DOHH2 (cell line): ENCODE measurements at regions not wholly inside any gene's neighbourhood (a gene's known extent, or its start where the extent isn't known, plus 50 kb on each side); places are given as distances from the start of the nearest gene placed in this dataset.
"Not testable (repeated sequence)": the region's sequence is repeated elsewhere in the genome, so short reads cannot be mapped to it uniquely, and the experiment has no call there.

Source experiments
- H3F3A ChIP-seq: fragments of 200-600 bp; sonication (generic), shearing (Covaris generic); 2 replicates; pipeline ENCODE4 v1.6.0; 2016; ENCODE audit warnings: antibody characterized with exemption, mild to moderate bottlenecking; ENCODE audit not compliant: control insufficient read depth, insufficient read depth
- H3K27ac ChIP-seq: fragments of 200-600 bp; sonication (generic); 2 replicates; pipeline ENCODE4 v1.5.1; 2014; ENCODE audit warnings: low read depth, mild to moderate bottlenecking, low read length, moderate library complexity
- H3K27me3 ChIP-seq: fragments of 200-600 bp; sonication (generic); 2 replicates; pipeline ENCODE4 v1.6.1; 2014; ENCODE audit warnings: mild to moderate bottlenecking, low read length, mixed read lengths; ENCODE audit not compliant: control insufficient read depth
- H3K36me3 ChIP-seq: fragments of 200-600 bp; sonication (generic); 2 replicates; pipeline ENCODE4 v1.6.1; 2014; ENCODE audit warnings: mild to moderate bottlenecking, low read length, moderate library complexity, mixed read lengths; ENCODE audit not compliant: control insufficient read depth
- H3K4me1 ChIP-seq: fragments of 200-600 bp; sonication (generic); 2 replicates; pipeline ENCODE4 v1.6.1; 2014; ENCODE audit warnings: mild to moderate bottlenecking, low read length, mixed read lengths; ENCODE audit not compliant: control insufficient read depth
- H3K4me2 ChIP-seq: fragments of 200-600 bp; sonication (generic); 2 replicates; pipeline ENCODE4 v1.6.0; 2014; ENCODE audit warnings: mild to moderate bottlenecking, low read length, moderate library complexity
- H3K4me3 ChIP-seq: fragments of 200-600 bp; sonication (generic); 2 replicates; pipeline ENCODE4 v1.5.1; 2014; ENCODE audit warnings: mild to moderate bottlenecking, low read length, mixed read lengths
- H3K79me2 ChIP-seq: fragments of 200-600 bp; sonication (generic); 2 replicates; pipeline ENCODE4 v1.6.1; 2014; ENCODE audit warnings: mild to moderate bottlenecking, low read length, mixed read lengths; ENCODE audit not compliant: control insufficient read depth
- H3K9me2 ChIP-seq: fragments of 200-600 bp; sonication (generic); replicated peaks from 2 replicates; pipeline ENCODE4 v1.6.1; 2014; ENCODE audit warnings: mild to moderate bottlenecking, low read length, mixed read lengths; ENCODE audit not compliant: control insufficient read depth
- H3K9me3 ChIP-seq: fragments of 200-600 bp; sonication (generic); 2 replicates; pipeline ENCODE4 v1.6.1; 2014; ENCODE audit warnings: antibody characterized with exemption, low read length, mixed read lengths; ENCODE audit not compliant: control insufficient read depth, insufficient read depth
- H4K20me1 ChIP-seq: fragments of 200-600 bp; sonication (generic); 2 replicates; pipeline ENCODE4 v1.6.0; 2014; ENCODE audit warnings: low read depth, mild to moderate bottlenecking, antibody characterized with exemption, low read length, moderate library complexity; ENCODE audit not compliant: control insufficient read depth, insufficient read depth
- EZH2phosphoT487 ChIP-seq: fragments of 200-600 bp; sonication (generic); IDR thresholded peaks from 2 replicates; pipeline ENCODE4 v1.6.1; 2017; ENCODE audit warnings: borderline replicate concordance, mild to moderate bottlenecking, antibody characterized with exemption, low read length, moderate library complexity, mixed read lengths
- TF ChIP-seq, protein P1 (sequence below): fragments of 200-600 bp; sonication (generic); IDR thresholded peaks from one replicate; pipeline ENCODE4 v1.5.1; 2014; ENCODE audit warnings: antibody characterized with exemption, mild to moderate bottlenecking, low read depth, low read length; ENCODE audit not compliant: poor library complexity, severe bottlenecking

DNA sequence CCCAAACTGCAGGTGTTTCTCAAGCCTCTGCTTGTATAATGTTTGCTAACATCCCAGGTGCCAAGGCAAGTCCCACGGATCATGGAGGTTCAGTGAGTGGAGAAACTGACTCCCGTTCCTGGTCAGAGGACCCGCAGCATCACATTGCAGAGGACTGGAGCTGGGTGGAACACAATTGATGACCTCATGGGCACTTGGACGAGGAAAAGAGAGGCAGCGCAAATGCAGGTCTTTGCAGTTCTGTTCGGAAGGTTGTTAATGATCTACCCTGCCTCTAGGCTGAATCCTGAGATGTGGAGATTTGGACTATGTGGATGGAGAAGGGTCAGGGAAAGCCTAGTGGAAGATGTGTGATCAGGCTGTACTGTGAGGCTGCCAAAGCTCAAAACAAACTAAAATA, 192.9 kb downstream of the DUSP10 start:
- Histone ChIP-seq H3K27me3 (no peaks in the 10 kb centered on the region), H3K4me1 (no peaks in the 10 kb centered on the region), H3K4me3 (no peak overlapping the region), H3K4me2 (no peak overlapping the region), H3K27ac (no peak overlapping the region), H4K20me1 (no peaks in the 10 kb centered on the region), H3K9me3 (no peaks in the 10 kb centered on the region), H3F3A (no peaks in the 10 kb centered on the region), H3K36me3 (no peaks in the 10 kb centered on the region), H3K9me2 (no peaks in the 10 kb centered on the region), H3K79me2 (no peaks in the 10 kb centered on the region)
- TF ChIP-seq EZH2phosphoT487, result no peak
- TF ChIP-seq, protein P1, sequence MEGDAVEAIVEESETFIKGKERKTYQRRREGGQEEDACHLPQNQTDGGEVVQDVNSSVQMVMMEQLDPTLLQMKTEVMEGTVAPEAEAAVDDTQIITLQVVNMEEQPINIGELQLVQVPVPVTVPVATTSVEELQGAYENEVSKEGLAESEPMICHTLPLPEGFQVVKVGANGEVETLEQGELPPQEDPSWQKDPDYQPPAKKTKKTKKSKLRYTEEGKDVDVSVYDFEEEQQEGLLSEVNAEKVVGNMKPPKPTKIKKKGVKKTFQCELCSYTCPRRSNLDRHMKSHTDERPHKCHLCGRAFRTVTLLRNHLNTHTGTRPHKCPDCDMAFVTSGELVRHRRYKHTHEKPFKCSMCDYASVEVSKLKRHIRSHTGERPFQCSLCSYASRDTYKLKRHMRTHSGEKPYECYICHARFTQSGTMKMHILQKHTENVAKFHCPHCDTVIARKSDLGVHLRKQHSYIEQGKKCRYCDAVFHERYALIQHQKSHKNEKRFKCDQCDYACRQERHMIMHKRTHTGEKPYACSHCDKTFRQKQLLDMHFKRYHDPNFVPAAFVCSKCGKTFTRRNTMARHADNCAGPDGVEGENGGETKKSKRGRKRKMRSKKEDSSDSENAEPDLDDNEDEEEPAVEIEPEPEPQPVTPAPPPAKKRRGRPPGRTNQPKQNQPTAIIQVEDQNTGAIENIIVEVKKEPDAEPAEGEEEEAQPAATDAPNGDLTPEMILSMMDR, result no peak

DNA sequence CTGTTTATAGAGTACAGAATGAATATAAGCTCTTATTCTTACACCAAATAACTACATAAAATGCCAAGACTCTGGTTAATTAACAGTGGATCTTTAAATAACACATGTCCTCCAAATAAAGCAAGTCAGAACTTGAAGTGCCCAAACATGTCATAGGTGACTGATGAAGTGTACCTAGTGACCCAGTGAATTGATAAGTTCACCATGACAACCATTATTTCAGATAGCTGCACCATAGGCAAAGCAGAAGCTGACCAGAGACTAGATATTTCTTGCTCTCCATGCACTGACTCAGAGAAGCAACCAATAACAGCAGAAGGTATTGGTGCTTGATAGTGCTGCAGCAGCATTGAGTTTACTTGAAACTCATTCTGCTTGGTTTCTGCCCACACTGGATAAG, 192.1 kb downstream of the DUSP10 start:
- Histone ChIP-seq H3K4me3 (no peak overlapping the region), H3F3A (no peaks in the 10 kb centered on the region), H3K36me3 (no peaks in the 10 kb centered on the region), H3K9me2 (no peaks in the 10 kb centered on the region), H3K27me3 (no peaks in the 10 kb centered on the region), H4K20me1 (no peaks in the 10 kb centered on the region), H3K9me3 (no peaks in the 10 kb centered on the region), H3K79me2 (no peaks in the 10 kb centered on the region), H3K4me1 (no peaks in the 10 kb centered on the region), H3K27ac (no peak overlapping the region), H3K4me2 (no peak overlapping the region)
- no peak for TF ChIP-seq EZH2phosphoT487
- TF ChIP-seq, protein P1, result no peak

DNA sequence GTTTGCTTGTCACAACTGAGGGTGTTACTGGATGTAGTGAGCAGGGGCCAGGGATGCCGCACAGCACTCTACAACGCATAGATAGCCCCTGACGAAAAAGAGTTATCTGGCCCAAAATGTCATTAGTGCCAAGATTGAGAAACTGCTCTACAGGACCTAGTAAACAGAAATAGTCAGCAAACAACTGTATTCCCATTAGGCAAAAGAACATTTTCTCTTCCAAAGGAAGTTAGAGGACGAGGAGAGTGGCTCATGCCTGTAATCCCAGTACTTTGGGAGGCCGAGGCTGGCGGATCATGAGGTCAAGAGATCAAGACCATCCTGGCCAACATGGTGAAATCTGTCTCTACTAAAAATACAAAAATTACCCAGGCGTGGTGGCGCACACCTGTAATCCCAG, 189.1 kb downstream of the DUSP10 start:
- not testable (repeated sequence) for H3K4me2 ChIP-seq, H4K20me1 ChIP-seq, H3K9me2 ChIP-seq, H3K79me2 ChIP-seq, H3K4me3 ChIP-seq, H3F3A ChIP-seq, H3K4me1 ChIP-seq, H3K27me3 ChIP-seq, H3K36me3 ChIP-seq, H3K9me3 ChIP-seq, H3K27ac ChIP-seq

DNA sequence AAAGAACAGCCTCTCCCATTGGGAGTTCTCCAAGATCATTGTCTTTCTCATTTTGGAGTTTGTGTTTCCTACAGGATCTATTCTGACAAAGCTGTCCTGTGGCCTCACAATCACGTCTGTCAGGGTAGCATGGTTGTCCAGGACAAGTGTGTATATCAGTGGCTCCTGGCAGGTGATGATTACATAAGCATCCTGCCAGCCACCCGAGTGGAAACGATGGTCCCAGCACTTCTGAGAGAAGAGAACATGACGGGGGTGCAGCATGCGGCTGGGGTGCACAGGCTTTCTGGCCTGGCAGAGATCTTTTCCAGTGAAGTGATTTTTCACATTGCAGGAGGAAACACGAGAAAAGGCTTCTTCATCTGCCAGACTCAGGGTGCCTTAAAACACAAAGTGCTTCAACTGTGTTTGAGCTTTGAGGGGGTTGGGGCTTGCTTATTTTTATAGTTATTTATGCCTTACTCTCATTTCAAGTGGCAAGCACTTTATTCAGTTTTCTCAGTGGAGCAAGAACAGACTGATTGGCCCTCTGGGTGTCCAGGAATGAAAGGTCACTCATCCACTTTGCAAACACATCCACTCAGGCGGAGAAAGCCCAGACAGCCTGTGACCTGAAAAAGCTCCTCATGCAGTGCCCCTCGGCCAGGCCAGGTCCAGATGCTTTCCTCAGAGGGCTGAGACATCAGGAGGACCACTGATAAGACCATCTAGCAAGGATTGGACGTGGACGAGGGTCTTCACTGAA, 186.0 kb downstream of the DUSP10 start:
- H3K79me2 ChIP-seq, result no peaks in the 10 kb centered on the region
- H3K27me3 ChIP-seq, result no peaks in the 10 kb centered on the region; the same call in 1 of the 2 replicates
- H3K4me2 ChIP-seq, result no peak overlapping the region
- no peak overlapping the region for H3K27ac ChIP-seq
- no peaks in the 10 kb centered on the region for H3F3A ChIP-seq
- no peak for TF ChIP-seq EZH2phosphoT487
- TF ChIP-seq, protein P1, result no peak
- H3K4me1 ChIP-seq, result no peaks in the 10 kb centered on the region
- no peak overlapping the region for H3K4me3 ChIP-seq
- no peaks in the 10 kb centered on the region for H3K9me3 ChIP-seq
- H3K36me3 ChIP-seq, result no peaks in the 10 kb centered on the region
- H3K9me2 ChIP-seq, result no peaks in the 10 kb centered on the region
- no peaks in the 10 kb centered on the region for H4K20me1 ChIP-seq
